ENCODE measurements at regions not wholly inside any gene's neighbourhood (a gene's known extent, or its start where the extent isn't known, plus 50 kb on each side); places are given as distances from the start of the nearest gene placed in this dataset.

DNA sequence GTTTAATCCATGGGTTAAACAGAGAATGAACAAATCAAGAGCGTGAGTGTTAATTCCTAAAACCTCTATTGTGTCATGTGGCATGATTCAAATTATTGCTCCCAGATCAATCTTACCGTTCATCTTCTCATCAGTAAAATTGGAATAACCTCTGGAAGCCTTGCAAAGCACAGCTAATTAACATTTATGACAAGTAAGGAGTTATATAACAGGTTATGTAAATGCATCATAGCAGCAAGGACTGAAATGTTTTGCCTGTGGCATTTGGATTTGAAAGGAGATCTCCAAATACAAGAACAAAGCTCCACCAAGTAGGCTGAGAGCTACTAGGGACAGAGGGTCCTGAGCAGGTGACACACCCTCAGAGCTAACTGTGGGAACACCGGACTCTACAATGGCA is 502.9 kb upstream of the CELF2 start:
- TF ChIP-seq CTCF (IDR thresholded peaks at IDR 0.05; ENCODE audit: insufficient read depth, low read depth, low read length) (no peak), EZH2 (IDR thresholded peaks at IDR 0.05; ENCODE audit: insufficient read depth, low read length) (no peak)
